ELR (cell line): ENCODE measurements at regions not wholly inside any gene's neighbourhood (a gene's known extent, or its start where the extent isn't known, plus 50 kb on each side); places are given as distances from the start of the nearest gene placed in this dataset.

Experiments
- DNase-seq: peaks from one replicate; pipeline ENCODE4 v3.0.0-alpha.2; 2015; ENCODE audit warnings: low read depth

DNA sequence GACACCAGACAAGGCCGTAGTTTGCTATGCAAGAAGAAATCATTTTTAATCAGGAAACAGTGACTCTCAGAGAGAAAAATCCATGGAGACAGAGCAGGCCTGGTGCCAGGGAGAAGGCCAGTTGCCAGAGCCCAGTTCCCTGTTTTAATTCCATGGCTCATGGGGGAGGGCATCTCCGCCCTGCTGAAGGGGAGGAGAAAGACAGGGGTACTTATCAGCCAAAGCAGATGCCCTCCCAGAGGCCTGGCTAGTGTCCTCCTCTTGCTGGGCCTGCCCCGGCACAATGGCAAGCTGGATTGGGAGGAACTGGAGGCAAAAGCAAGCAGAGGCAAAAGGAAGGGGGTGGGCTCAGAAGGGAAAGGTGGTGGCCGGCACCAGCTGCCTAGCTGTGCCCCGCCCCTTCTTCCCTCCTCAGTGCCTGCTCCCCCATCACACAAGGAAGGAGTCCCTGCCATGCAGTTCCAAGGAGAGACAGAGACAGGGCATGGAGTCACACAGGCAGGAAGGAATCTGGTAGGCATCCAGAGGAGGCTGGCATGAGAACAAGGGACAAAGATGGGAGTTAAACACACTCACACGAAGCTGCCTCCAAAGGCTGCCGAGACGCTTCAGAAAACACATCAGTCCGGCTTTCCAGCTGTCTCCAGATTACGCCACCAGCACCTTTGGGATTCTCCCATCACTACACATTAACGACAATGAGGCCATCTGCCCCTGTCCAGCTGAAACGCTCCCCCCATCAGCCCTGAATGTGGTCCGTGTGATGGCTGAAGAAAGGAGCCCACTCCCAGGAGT is 591.8 kb downstream of the BUD13 start:
- DNase-seq, result no peak

DNA sequence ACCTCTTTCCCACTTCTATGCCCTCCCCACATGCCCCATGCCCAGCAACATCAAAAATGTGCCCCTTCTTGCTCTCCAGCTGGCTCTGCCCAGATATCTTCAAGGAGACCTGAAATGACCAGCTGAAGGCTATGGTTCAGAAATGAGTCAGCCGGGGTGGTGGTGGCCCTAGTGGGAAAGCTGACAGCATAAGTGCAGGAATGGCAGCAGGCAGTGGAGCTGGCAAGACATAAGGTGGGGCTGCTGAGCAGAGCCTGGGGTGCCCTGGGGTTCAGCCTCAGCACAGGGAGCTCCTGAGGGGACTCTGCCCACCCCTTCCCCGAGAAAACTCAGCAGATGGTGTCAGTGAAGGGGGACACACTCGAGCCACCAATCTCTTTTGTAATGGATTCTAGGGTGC is 593.4 kb downstream of the BUD13 start:
- no peak for DNase-seq

DNA sequence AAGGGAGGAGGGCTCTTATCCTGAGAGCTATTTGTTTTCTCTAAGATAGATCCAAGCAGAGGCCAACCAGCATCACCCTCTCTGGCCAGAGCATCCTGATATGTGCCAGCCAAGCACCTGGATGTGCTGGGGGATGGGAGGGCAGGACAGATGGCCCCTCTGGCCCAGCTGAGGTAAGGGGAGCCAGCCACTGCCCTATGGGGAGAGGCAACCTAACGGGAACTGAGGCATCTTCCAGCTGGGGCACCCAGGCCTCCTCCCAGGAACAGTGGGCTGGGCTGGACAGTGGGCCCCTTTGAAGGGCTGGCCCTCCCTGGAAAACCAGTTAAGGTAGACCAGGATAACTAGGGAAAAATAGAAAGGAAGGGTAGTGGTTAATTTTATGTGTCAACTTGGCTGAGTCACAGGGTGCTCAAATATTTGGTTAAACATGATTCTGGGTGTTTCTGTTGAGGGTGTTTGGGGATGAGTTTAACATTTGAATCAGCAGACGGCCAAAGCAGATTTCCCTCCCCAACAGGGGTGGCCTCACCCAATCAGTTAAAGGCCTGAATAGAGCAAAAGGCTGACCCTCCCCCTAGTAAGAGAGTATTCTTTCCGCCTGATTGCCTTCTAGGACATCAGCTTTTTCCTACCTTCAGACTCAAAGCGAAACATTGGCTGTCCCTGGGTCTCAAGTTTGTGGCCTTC is 595.1 kb downstream of the BUD13 start:
- no peak for DNase-seq

DNA sequence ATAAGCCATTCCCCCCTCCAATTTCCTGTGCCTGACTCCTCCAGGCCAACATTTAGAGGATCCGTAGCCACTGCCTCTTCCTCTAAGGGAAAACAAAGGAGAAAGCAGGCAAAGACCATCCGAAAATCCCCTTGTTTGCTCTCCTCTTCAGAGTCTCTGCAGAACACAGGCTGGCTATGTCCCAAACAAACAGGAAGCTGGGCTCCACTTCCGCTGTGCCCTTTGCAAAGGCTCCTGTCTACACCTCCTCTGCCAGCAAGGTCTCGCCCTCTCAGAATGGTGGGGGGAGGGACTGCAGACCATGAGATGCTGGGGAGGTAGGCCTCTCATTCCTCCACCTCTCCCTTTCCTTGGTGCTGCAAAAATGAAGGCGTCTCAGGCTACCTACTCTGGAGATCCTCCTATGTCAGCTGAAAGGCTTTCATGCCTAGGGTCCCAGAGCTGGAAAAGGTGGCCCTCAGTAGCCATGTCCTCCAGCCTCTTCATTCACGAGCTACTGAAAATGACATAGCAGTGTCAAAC is 596.2 kb downstream of the BUD13 start:
- no peak for DNase-seq

DNA sequence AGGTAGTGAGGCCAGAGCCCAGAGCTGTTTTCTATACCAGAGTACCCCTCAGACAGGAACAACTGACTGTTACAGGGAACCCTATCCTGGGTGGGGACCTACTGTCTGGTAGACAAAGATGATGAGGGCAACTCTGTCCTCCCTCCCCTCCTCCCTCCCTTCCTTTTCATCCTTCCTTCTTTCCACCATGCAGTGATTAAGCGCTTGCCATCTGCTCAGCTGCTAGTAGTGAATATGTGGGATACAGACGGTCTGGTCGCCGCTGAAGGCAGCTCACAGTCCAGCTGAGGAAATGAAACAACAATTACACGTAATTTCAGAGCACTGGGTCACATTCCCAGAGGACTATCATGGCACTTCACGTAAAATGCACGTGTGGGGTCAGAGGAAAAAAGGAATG is 597.1 kb downstream of the BUD13 start:
- no peak for DNase-seq

DNA sequence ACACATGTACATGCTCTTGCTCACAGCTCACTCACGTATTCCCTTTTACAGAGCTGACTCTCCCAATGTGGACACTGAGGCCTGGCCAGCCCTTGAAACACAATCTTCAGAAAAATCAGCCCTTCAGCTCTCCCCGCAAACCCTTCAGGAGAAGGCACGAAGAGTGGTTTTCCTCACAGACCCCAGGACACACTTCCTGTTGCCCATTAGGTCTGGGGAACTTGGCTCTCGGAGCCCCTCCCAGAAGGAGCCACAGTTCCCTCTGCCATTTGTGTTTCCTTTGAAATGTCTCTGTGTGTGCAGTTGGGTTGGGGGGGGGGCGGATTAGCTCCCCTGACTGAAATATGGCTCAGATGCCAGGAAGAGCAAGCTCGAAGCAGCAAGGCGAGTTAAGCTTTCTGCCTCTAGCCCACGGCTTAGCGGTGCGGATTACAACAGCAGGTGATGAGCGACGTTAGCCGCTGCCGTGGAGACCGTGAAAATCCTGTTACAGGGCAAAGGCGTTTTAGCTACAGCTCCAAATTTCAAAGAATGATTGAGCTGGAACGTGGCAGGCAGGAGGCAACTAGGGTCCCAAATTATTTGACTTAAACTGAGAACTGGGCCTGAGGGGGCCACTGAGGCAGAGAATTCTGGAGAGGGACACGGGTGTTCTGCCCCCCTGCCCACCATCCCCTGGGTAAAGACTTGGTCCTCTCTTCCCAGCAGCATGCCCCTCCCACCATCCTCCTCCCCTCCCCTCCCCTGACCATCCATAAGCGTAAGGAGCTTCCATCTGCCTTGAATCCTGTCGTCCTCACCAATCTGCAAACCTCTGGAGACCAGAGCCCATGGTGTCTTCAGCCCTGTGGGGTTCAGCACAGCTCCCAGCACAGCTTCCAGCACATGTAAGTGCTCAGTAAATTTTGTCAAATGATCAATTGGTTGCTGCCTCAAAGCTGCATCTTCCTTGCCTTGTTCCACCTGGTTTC is 598.6 kb downstream of the BUD13 start:
- no peak for DNase-seq

DNA sequence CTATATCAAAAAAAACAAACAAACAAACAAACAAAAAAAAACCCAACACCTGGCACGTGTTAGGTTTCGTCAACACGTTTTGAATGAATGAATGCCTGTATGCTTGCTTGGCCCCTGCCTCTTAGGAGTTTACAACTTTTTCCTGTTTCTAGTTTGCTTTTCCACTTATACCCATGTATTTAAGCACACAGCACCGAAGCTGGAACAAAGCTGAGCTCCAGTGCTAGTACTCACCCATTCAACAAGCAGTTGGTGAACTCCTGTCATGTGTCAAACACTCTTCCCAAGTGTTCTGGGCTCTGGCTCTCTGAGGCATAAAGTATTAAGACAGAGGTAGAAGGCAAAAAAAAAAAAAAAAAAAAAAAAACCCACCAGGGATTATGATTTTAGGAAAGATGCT is 599.3 kb downstream of the BUD13 start:
- DNase-seq, result no peak

DNA sequence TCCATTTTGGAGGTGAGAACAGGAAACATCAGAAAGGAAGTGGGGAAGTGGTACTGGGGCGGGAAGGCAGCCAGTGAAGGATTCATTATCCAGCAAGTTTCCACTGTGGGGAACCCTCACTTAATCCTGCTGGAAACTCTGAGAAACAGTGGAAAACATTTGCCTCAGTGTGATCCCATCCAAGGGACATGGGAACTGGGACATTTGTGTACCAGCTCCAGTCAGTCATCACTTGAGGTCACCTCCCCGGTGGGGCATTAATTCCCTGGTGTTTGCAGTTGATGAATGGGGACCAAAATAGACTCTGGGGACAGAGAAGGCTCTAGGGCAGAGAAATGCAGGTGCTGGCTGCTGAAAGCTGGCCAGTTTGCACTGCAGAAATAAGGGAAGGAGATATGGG is 599.9 kb downstream of the BUD13 start:
- DNase-seq, result no peak

DNA sequence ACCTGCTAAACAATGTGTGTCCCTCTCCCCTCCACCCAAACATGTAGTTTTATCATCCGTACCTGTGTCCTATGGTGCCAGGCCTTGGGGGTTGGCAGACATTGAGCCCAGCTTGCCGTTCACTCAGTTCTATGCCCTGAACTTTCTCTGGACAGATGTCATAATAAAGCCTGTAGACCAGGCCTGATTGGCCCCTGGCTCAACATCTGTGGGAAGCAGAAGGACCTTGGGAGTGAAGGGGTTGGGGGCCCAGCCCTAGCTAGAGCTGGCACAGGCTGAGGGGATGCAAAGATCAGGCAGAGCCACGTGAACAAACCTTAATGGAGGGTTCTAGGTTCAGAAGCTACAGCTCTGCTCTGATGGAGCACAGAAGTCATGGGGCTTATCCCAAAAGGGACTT is 600.6 kb downstream of the BUD13 start:
- DNase-seq, result no peak

DNA sequence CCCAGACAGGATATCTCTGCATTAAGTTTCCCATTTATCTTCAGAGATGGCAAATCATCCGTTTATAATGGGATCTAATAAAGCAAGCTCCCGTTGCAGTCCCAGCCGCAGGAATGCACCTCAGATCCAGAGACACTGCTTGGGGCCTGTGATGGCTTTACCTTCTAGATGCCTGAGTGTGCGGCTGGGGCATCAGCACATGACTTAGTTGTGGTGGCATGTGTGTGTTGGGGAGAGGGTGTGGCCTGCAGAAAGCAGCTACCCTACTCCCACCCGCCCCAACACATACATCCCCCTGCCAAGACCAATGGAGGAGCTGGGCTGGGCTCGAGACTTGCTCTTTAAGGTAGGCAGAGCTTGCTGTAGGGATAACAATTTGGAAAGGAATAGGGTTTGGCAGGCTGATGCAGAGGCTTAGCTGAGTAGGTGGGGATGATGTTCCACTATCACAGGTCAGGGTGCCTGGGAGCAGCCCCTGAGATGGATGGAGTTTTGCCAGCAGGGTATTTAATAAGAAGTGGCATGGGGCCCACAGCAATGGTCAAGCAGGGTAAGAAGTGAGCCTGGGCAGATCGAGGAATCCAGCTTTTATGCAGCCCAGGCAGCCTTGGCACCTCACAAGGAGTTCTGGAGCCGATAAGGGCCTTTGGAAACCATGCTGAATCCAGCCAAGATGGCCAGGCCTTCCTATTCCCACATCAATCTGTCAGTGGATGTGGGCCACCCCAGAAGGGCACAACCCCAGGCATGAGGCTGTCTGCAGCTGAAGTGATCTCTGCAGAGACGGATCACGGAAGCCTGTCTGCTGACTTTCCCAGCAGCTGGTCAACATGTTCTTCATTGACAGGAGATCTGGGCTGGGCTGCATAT is 601.3 kb downstream of the BUD13 start:
- DNase-seq, result no peak

DNA sequence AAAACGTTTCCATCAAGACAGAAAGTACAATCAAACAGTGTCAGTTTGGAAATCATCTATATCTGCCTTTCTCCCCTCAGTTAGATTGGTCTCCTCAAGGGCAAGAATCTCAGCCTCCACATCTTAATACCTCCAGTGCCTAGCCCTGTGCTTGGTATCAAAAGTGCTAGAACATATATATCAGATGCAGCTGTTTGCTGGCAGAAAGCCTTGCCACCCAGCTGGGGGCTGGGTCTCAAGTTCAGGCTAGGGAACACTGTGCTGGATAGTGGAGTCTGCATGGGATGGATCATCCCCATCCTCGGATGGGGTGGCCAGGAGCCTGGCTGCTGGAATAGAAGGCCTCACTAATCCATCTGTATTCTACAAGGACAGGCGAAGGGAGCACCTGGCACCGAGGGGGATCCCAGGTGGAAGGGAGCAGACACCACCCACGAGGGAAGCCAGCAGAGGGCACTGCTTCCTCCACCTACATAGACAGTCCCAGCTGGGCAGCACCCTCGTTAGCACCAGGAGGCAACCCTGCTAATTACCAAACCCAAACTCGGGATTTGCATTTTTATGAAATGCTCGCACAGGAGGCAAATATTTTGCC is 602.2 kb downstream of the BUD13 start:
- no peak for DNase-seq

DNA sequence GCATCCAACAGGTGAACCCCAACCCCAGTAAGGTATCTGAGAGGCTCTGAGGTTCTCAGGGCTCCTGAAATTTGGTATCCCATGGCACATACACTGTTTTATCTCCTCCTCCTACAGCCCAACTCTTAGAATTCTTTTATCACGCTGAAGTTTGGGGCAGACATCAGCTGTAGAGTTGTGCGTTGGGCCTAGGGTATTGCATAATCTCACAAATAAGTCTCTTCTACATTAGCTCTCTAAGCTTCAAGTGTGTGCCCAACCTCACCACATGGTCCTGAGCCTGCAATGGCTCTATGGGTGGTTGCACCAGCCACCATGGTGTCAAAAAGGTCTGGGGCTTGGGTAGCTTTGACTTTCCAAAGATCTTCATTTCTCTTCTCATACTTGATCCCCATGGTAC is 603.0 kb downstream of the BUD13 start:
- no peak for DNase-seq

DNA sequence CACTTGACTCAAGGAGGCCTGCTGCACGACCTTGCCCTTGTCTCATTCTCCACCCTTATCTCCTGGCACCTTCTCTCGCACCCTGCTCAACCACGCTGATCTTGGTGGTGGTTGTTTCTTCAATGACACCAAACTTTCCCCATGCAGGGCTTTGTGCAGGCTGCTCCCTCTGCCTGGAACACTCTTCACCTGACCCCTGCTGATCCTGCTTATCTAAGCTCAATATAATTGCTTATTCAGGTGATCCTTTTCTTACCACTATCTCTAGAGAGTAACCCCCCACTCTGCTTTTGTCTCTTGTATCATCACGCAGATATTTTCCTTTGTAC is 604.4 kb downstream of the BUD13 start:
- DNase-seq, result no peak

DNA sequence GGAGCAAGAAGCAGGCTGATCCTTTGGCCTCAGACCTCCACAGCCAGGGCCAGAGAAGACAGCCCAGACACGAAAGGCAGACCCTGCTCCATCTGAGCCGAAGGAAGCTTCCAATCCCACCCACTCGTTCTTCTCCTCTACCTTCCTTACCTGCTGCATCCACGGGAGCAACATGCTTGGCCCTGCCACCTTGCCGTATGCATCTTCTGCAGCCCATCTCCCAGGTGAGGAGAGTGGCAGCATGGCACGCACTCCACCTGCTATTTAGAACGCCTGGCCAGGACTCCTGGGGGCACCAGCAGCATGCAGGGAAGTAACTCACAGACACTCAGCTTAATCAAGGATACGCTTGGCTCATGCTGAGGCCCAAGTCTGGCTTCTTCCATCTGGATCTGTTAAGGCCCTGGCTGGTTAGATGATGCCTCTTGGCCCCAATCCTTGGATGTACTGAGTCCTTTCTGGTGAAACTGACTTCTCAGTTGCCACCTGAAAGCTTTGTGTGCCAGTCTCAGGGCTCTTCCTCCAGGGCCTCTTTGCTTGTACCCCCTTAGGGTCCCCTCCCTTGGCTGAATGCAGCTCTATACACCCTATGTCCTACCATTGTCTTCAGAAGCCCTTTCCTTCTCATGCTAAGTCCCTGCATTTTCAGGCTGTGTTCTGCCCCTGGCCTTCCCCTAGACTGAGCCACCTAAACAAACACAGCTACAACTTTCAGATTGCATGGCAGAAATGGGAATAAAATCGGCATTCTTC is 604.9 kb downstream of the BUD13 start:
- no peak for DNase-seq

DNA sequence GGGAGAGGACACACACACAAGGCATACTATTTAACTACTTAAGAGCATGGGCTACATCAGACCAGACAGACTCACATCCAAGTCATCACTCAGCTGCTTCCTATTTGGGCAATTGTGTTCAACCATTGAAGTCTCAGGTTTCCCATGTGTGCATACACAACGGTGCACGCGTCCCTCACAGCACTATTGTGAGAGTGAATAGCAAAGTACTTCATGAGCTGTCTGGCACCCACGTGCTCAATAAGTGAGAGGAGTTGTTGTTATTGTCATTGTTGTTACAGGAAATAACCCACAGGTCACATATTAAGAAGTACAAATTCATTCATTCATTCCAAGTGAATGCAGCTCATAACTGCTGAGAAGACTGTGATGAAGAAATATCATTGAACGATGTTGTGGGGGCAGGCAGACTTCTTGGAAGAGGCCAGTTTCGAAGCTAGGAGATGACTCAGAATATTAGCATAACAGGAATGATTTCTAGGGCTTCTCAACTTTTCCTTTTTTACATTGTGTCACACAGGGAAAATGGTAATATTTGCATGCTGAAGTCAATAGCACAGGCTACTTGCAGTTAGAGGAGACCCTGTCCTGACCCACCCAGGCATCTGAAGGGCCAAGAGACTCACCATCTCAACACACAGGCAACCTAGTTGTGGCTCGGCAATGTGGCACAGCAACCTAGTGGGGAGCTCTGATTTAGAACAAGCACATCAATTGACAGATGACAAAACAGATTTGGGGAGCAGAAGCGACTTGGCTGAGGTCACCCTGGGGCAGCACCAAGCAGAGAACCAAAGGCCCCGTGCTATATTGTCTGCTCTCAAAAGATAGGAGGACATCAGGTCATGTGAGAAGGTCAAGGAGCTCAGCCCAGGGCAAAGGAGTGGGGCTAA is 606.0 kb downstream of the BUD13 start:
- DNase-seq, result no peak

DNA sequence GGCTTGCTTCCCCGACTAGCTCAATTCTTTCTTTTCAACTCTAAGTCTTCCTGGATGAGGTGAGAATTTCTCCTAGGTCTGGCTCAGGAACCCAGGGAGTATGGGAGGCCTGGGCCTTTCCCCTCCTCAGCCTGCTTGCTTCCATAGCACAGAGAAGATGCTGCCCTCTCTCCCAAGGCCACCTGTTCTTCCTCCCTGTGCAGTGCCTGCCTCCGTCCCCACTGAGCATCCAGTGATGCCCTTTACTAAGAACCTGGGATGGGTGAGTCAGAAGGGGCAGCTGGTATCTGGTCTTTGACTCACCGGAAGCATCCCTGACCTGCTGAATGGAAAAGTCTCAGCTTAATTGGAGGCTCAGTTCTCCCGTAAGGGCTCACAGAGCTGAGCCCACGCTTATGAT is 607.9 kb downstream of the BUD13 start:
- DNase-seq, result no peak

DNA sequence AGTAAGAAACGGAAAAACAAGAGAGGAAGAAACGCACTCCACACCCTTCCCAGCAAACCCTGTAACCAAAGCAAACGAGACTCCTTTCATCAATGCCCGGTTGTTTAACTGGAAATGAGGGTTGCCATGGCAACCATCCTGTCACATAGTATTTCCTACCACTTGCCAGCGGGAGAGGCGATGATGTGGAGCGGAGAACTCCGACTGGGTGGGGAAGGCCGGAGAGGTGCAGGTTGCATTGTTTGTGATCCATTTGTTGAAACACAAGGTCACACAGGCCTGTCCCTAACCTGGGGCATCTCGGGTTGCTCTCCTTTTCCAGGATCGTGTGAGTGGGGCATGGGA is 609.9 kb downstream of the BUD13 start:
- DNase-seq, result no peak

DNA sequence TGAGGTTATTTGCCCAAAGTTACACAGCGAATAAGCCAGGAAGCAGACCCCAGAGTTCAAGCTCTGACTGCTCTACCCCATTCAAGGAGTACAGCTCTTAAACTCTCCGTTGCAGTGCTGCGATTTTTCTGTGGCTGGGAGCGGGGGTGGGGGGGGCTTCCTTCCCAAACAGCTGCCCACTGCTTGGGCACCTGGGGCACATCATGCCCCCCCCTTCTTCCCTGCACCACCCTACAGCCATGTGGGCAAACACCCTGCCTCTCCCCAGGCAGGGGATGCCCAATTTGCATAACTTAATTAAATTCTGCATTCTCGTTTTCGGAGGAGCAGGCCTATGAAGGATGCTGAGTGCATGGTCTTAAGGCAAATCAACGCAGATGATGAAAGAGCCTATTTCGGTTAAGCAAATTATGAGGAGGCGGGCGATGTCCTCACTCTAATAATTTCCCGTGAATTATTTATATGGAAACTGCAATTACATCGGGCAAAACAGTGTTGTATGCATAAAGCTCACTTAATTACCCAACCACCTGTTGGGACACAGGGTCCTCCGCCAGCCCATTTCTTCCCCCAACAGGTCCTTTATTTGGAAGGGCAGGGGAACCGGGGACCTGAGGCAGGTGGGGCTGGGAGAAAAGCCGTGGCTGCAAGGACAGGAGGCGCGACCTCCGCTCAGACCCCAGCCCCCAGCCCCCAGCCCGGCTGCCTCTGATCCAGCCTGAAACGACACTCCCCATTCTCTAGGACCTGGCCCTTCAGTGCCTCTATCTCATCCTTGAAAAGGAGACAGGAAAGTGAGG is 610.5 kb downstream of the BUD13 start:
- no peak for DNase-seq

DNA sequence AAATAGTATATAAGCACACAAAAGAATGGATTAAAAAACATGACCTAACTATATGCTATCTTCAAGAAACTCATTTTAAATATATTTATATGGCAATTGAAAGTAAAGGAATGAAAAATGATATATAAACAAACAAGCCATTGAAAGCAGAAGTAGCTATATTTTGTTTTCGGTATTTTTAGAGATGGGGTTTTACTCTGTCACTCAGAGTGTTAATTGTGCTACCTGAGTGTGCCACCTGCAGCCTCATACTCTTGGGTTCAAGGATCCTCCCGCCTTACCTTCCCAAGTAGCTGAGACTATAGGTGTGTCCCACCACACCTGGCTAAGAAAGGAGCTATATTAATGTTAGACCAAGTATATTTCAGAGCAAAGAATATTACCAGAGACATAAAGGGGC is 624.1 kb downstream of the BUD13 start:
- DNase-seq, result no peak
